Dermis microvascular lymphatic vessel endothelial cell (primary cell): ENCODE measurements at regions not wholly inside any gene's neighbourhood (a gene's known extent, or its start where the extent isn't known, plus 50 kb on each side); places are given as distances from the start of the nearest gene placed in this dataset.
"Not testable (repeated sequence)": the region's sequence is repeated elsewhere in the genome, so short reads cannot be mapped to it uniquely, and the experiment has no call there.

Source experiments
- DNase-seq, 2 donors: peaks; one replicate each; pipeline versions ENCODE4 v3.0.0 to v3.0.0-alpha.2; 2010; ENCODE audit warnings: low read depth in 2 of 2

GRCh38 chr10:95137990-95138625 is 55.9 kb upstream of the ACSM6 start:
- not testable (repeated sequence) for DNase-seq

GRCh38 chr10:95134490-95134889 is 59.5 kb upstream of the ACSM6 start:
- no peak for DNase-seq

- no peak for DNase-seq
Observed at GRCh38 chr10:95133997-95134396, 60.0 kb upstream of the ACSM6 start.

DNA sequence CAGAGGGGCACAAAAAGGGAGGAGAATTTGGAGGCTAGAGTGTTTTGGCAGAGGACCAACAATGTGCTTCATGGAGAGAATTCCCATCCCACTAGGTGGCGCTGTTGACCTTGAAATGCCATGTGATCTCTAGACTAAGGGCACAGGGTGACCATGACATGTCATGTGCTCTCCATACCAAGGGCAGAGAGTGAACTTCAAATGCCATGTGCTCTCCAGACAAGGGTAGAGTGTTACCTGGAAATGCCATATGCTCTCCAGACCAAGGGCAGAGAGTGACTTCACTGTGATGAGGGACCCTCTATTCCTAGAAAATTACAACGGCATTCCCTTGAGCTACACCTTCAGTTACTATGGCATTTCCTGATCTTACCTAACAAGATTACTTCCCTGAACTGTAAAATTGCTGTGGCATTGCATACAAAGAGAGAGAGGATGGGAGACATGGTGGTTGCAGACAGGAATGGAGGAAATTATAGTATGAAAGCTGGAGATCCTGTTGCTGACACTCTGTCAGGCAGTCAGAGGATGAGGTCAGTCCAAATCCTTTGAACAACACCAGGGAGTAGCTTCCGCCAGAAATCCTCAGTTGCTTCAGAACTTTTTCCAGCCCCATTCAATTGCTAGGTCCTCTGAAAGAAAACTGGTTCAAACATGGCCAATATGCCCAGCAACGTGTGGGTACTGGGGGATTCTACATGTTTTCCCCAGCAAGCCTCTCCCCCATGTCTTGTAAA is 60.9 kb upstream of the ACSM6 start:
- DNase-seq = peak; percentile 77 to 85

- DNase-seq = not testable (repeated sequence)
Observed at GRCh38 chr10:95130429-95130828, 61.1 kb upstream of the CYP2C8 start.

DNA sequence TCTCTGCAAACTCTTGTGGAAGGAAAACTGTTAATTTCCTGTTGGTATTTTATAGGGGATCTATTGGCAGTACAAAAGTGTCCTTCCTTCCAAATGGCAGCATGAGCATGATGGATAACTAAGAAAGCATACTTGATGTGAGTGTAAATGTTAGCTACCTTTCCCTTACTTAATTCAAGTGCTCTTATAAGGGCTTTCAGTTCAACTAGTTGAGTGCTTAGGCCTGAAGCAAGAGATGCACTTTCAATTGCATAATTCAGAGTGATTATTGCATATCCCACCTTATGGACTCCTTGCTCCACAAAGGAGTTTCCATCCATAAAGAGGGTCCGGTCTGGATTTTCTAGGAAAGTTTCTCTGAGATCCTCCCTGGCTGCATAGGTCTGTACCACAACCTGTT is 56.3 kb upstream of the CYP2C8 start:
- DNase-seq = no peak

GRCh38 chr10:95122736-95123135 is 53.4 kb upstream of the CYP2C8 start:
- no peak for DNase-seq

- DNase-seq = no peak
Observed at GRCh38 chr10:95121904-95122303, 52.6 kb upstream of the CYP2C8 start.
